GM21717 (cell line): ENCODE measurements at regions not wholly inside any gene's neighbourhood (a gene's known extent, or its start where the extent isn't known, plus 50 kb on each side); places are given as distances from the start of the nearest gene placed in this dataset.
"Not testable (repeated sequence)": the region's sequence is repeated elsewhere in the genome, so short reads cannot be mapped to it uniquely, and the experiment has no call there.

Experiments used
- ATAC-seq: cut with Tn5 transposase; IDR thresholded peaks from one replicate; pipeline ENCODE4 v1.9.1; 2021; ENCODE audit warnings: mild to moderate bottlenecking, moderate library complexity; ENCODE audit not compliant: unreplicated experiment

DNA sequence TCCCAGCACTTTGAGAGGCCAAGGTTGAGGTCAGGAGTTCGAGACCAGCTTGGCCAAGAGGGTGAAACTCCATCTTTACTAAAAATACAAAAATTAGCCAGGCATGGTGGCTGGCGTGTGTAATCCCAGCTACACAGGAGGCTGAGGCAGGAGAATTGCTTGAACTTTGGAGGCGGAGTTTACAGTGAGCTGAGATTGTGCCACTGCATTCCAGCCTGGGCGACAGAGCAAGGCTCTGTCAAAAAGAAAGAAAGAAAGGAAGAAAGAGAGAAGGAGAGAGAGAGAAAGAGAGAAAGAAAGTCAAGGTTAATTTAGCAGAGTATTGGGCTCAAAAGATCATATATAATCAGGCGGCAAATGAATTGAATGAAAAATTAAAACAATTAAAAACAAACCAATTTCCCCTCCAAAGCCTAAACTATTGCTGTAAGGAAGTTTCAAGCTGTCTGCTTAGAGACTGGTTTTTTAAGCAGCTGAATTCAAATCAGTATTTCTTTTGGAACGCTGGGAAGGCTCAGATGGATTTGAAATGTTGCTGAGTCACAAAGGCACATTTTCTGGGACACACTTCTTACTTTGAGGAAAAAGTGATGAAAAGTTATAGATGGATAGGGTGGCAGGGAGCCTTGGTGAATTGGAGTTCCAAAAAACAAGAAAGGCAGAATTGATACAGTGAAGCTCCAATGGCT is 81.3 kb upstream of the BHLHE40 start:
- no peak for ATAC-seq

DNA sequence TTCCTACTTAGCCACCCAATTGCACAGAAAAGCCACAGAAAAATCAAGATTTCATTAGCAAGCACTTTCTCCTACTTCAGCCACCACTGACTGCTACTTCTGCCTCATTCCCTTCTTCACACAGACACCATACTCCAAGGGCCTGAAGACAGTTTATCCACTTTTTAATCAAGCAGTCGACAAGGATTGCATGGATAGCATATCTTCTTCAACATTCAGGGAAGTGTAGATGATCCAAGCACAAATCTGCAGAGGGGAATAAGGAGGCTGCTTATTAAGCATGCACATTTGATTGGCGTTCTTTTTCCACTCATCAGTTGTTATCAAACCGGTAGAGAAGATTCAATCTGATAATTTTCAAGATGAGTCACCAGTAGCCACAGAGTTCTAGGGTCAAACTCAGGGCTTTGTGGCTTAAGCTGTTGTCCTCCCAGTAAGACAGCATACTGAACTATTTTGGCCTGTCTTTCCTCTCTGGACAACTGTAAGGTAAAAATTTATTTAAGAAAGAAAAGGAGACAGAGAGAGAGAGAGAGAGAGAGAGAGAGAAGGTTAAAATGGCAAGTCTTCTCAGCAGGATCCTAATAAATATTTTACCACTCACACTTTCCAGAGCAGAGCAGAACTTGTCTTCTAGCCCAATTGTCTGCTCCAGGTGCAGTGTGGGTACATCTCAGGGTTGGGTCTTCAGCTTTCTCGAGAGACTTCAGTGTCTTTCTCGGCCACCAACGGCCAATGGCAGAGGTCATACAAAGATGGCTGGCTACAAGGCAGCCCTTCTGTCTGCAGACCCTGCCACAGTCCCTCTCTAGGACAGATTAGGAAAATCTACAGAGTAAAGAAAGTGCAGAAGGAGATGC is 80.6 kb upstream of the BHLHE40 start:
- peak; percentile 94 for ATAC-seq

DNA sequence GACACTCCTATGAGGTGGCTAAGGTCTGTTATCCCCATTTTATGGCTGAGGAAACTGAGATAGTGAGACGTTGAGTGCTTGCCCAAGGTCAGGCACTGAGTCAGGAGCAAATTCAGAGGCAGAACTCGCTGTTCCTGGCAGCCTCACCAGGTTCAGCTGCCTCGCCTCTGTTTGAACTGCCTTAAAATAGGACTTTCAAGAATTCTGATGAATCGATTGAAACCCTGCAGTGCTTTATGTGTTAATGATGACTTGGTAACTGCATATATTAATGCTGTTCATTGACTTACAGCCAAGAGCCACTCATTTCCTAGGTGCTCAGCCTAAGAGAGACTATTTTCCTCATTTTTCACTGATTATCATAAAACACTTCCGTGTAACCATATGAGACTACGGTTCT is 79.5 kb upstream of the BHLHE40 start:
- no peak for ATAC-seq

DNA sequence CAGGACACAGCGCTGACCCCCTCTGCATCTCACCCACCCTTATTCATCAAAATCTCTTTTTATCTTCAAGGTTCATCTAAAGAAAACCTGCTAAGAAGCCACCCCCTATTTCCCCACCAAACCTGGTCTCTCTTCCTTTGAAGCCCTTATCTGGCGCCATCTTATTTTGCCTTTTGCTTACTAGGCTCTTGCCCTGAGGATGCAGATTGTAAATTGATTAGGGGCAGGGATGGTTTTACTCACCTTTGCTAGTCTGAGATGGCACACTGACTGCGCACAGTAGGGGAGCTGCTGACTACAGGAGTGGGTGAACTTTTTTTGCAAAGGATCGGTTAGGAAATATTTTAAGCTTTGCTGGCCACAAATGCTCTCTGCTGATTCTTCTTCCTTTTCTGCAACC is 78.9 kb upstream of the BHLHE40 start:
- ATAC-seq: no peak

DNA sequence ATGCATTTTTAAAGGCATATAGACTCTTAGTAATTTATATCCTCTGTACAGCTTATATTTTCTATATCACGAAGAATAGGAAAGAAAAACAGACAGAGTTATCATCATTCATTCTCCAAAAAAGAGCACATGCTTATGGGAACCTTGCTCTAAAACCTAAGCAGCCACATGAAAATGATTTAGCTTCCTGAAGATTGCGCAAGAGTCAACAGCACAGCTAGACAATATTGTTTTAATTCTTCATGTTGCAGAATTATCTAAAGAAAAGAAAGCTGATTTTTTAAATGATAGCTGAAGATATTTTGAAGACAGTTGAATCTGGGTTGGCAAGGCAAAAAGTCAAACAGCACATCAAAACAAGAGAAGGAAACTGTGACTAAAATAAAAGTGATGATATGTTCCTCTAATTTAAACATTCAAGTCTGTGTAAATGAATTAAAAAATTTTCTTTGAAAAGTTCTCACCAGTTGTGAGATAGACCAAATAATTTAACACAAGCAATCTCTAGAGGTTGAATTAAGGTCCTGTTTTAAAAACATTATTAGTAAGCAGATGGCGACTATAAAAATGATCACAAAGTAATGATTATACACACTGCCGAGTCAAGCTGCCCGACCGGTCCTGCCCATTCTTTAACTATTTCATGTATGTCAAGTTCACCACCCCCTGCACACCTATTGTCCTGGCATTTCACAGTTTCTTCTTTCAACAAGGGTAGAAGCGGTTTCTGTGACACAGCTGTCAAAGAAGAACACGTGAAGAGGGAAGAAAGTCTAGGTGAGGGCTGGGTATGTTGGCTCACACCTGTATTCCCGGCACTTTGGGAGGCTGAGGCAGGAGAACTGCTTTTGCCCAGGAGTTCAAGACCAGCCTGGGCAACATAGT is 74.2 kb upstream of the BHLHE40 start:
- no peak for ATAC-seq

DNA sequence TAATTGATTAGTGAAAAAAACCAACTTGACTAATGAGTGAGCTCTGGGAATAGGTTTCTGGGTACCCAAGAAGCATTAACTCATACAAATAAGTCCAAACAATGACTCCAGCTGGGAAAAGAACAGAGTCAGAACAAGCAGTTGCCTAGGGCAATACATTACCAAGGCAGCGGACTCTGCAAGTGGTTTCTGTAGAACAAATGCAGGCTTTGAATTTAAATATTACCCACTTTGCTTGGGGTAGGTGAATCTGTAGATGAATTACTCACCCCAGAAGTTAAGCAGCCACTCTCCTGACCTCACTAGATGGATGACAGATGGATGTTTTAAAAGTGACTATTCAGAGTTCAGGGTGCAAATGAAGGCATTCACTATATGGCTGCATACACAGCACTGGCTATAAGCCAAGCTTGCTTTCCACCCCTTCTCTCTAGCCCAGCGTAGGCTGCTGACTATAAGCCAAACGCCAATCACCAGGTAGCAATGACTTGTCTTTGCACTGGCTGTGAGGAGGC is 73.1 kb upstream of the BHLHE40 start:
- no peak for ATAC-seq

DNA sequence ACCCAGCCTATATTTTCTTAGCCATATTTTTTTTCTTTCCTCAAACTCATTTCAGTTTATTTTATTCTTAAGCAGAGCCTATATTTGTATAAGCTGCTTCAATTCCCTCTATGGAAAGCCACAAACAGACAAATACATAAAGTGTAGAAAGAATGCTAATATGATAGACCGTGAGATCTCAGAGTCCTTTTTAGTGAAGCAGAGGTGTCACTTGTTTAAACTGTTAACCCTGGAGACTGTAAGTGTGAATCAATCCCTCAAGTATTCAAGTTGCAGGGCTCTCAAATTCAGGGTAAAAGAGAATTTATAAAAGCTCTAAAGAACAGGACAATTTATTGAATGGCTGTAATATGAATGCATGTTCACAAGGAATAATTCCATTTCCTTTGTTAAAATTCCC is 72.2 kb upstream of the BHLHE40 start:
- ATAC-seq: no peak

DNA sequence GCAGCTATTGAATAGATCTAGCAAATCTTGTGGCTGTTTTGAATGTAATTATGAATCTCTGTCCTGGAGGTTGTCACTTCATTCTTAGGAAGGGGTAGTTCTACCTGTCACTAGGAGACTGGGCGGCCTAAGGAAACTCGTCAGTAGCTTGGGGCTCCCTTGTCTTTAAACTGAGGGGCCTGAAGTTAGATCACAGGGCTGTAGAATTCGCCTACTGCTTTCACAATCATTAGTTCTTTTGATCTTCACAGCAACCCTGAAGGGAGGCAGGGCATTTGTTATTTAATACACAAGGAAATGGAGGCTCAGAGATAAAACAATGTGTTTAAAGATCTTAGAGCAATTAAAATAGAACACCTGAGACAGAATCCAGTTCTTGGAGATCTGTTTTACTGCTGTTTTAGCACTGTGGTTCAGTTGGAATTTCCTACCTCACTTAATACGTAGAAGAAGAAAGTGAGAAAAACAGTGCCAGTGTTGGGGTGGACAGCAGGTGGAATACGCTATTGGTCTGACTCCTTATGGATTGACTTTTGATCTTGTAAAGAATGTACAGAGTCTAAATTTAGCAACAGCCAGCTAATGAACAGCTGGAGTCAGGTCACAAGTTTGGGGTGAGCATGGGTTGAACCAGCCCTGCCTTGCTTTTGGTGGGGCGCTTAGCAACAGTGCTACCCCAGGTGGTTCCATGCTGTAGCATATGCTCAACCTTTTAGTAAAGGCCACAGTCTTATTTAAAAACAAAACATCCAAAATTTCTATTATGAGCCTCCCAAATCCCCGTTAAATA is 71.4 kb upstream of the BHLHE40 start:
- no peak for ATAC-seq

DNA sequence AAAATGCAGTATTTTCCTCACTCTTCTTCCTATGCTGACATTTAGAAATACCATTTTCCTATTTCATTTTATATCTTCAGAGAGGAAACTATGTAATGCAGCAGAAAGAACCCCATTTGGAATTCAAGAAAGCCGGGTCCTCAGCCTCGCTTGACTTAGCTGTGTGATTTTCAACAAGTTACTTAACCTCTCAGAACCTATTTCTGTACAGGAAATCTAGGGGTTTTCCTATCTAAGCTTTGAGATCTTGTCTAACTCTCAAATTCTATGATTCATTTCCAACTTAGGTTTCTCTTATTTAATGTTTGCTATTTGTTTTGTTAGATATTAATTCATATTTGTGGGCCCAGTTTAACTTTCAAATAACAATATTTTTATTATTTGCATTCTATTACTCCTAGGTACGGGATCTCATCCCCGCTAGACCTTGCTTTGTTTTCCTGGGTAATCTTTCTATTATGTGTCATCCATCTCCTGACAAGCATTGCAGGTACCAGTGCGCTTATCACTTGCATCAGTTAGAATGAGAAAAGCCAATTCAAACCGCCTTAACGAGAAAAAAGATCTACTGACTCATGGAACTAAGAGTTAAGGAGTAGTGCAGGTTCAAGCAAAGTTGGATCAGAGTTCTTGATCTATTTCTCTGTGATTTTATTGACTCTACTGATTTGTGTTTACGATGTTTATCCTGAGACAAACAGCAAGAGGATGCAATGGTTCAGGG is 70.6 kb upstream of the BHLHE40 start:
- ATAC-seq: no peak

DNA sequence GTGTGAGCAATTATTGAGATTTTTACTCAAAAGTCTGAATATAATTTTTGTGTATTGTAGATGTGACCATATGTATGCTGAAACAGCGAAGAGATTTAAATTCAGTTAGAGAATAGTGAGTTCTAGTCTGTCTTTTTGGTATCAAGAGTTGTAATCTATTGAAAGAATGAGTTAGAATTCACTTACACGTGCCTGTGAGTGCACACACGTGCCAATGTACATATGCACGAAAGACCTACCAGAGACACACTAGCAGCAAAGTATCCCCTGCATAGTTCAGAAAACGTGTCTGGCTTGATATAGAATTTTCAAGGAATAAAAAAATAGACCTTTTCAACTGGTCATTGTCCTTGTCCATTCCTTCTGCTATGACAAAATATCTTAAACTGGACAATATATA is 64.8 kb upstream of the BHLHE40 start:
- ATAC-seq: no peak

DNA sequence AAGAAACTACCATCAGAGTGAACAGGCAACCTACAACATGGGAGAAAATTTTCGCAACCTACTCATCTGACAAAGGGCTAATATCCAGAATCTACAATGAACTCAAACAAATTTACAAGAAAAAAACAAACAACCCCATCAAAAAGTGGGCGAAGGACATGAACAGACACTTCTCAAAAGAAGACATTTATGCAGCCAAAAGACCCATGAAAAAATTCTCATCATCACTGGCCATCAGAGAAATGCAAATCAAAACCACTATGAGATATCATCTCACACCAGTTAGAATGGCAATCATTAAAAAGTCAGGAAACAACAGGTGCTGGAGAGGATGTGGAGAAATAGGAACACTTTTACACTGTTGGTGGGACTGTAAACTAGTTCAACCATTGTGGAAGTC is 57.6 kb upstream of the BHLHE40 start:
- ATAC-seq: not testable (repeated sequence)

DNA sequence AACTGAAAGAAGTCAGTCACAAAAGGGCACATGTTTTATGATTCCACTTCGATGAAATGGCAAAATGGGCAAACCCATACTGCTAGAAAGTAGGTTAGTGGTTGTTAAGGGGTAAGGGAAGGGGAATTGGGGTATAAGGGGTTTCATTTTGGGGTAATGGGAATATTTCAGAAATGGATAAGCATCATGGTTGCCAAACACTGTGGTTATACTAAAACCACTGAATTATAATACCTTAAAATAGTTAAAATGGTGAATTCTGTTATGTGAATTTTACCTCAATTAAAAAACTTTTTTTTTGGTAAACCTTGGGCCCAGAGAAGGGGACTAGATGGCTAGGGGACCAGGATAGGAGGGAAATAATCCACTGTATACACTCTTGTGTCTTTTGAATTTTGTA is 52.3 kb upstream of the BHLHE40 start:
- no peak for ATAC-seq

DNA sequence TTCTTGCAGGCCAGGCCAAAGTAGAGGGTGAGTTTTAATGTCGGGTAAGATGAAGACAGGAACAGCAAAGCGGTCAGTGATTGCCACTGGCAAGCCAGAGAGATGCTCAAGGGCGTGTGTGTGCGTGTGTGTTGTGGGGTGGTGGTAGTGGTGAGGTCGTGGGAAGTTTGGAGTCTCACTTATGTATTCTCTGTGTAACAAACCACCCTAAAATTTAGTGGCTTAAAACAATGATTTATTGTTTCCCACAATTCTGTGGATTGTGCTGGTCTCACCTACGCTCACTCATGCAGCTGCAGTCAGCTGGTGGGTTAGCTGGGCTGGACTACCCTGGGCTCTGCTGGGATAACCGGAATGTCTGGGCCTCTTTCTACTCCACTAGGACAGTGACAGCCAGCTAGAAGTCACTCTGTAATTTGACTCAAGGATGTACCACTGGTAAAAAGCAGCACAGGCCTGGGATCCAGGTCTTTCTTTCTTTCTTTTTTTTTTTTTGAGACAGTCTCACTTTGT is 50.9 kb upstream of the BHLHE40 start:
- no peak for ATAC-seq
